GM18867 (cell line): ENCODE measurements at regions not wholly inside any gene's neighbourhood (a gene's known extent, or its start where the extent isn't known, plus 50 kb on each side); places are given as distances from the start of the nearest gene placed in this dataset.
A peak's percentile ranks its signal among the peaks of the same experiment; 100 is the strongest.
"Not testable (repeated sequence)": the region's sequence is repeated elsewhere in the genome, so short reads cannot be mapped to it uniquely, and the experiment has no call there.

ENCODE experiments used
- ATAC-seq: cut with Tn5 transposase; IDR thresholded peaks from one replicate; pipeline ENCODE4 v1.9.1; 2021; ENCODE audit warnings: mild to moderate bottlenecking, moderate library complexity; ENCODE audit not compliant: unreplicated experiment

GRCh38 chr7:76735668-76736067 lies 108.6 kb upstream of the POMZP3 start:
- ATAC-seq, result peak; percentile 92

DNA sequence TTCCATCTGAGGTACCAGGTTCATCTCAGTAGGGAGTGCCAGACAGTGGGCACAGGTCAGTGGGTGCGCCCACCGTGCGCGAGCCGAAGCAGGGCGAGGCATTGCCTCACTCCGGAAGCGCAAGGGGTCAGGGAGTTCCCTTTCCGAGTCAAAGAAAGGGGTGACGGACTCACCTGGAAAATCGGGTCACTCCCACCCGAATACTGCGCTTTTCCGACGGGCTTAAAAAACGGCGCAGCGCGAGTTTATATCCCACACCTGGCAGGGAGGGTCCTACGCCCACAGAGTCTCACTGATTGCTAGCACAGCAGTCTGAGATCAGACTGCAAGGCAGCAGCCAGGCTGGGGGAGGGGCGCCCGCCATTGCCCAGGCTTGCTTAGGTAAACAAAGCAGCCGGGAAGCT lies 101.5 kb upstream of the POMZP3 start:
- not testable (repeated sequence) for ATAC-seq

- not testable (repeated sequence) for ATAC-seq
These were observed 96.8 kb upstream of the POMZP3 start for GRCh38 chr7:76723928-76724327.

- not testable (repeated sequence) for ATAC-seq
These were observed 89.5 kb upstream of the POMZP3 start for GRCh38 chr7:76716551-76716950.

DNA sequence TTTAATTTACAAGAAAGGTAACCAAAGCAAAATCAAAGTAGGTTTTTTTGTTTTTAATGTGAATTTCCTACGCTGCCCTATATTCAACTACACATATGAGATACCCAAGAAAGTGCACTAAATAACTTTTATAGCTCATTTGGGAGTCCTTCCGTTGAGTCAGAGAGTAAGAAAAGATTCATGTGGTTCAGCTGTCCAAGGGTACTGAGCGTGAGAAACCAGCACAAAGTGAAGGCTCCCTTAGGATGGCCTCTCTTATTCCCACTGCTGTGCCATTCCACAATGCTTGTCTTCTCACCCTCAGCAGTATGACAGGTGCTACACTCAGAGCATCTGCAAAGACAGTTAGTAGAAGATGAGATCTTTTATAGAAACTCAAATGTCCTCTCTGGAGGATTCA lies 85.8 kb upstream of the POMZP3 start:
- ATAC-seq, result not testable (repeated sequence)

DNA sequence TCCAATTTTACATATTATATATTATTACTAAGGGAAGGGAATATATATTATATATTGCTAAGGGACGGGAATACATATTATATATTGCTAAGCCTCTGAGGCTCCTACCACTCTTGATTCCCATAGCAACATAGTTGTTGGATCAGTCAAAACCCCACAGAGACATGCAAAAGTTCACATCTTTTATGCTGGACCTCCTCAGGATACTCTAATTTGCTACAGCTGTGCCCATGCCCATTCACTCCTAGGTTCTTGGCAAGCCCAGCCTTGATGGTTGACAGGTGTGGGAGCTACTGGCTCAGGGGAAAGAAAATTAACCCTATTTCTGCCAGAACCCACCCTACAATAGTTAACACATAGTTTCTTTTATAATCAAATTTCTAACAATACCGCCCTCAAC lies 84.6 kb upstream of the POMZP3 start:
- not testable (repeated sequence) for ATAC-seq

GRCh38 chr7:76709703-76710102 lies 82.6 kb upstream of the POMZP3 start:
- not testable (repeated sequence) for ATAC-seq

DNA sequence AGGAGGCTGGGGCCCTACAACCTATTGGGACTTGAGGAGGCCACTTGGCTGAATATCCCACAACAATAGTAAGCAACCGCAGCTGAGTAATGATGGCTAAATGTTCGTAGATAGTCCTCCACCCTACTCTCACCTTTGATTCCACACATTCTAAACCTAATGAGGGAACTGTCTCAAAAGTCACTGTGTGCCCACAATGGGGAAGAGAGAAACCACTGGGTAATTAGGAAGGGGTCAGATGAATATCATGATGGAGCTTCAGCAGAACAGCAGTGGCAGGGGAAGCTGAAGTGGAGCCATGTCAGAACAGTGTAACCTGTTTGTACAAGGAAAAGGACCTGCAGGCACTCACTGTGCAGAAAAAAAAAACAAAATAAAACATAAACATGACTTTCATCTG lies 81.4 kb upstream of the POMZP3 start:
- ATAC-seq, result not testable (repeated sequence)

GRCh38 chr7:76703815-76704214 lies 76.7 kb upstream of the POMZP3 start:
- not testable (repeated sequence) for ATAC-seq

GRCh38 chr7:76686277-76686676 lies 59.2 kb upstream of the POMZP3 start:
- ATAC-seq, result not testable (repeated sequence)

GRCh38 chr7:76684737-76685136 lies 57.7 kb upstream of the POMZP3 start:
- ATAC-seq, result not testable (repeated sequence)

DNA sequence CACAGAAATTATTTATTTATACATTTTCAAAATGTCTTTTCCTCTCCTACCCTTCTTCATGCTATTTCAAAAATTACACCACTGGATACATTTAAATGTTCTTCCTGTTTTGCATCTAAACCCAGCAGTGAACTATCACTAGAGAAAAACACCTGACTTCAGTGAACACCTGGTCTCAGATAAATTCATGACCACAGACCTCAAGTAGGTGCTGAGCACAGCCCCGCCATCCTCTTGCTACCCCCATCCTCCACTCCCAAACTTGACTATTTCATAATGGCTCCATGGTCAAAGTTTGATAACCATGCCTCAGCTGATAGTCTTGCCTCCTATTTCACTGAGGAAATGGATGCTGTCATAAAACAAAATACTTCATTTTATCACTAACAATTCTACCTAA lies 56.6 kb upstream of the POMZP3 start:
- not testable (repeated sequence) for ATAC-seq

DNA sequence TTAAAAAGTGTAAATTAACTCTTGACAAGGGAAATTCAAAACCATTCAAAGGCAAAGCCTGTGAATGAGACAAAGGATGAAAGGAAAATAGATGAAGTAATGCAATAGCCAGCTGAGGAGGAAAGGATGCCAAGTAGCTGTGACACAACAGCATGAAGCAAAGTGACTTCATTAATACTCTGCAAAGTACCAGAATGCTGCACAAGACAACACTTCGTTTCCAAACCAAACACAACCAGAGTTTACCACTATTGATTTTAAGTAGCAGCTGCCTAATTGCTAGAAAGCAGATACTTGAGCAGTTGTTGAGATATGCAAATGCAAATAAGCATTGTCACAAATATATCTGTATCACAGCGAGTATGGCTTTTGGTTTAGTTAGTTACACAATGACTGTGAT lies 54.7 kb upstream of the POMZP3 start:
- ATAC-seq, result not testable (repeated sequence)

- not testable (repeated sequence) for ATAC-seq
These were observed 52.1 kb upstream of the POMZP3 start for GRCh38 chr7:76679174-76679573.

GRCh38 chr7:76678500-76678899 lies 51.4 kb upstream of the POMZP3 start:
- not testable (repeated sequence) for ATAC-seq

GRCh38 chr7:76676890-76677289 lies 49.8 kb upstream of the POMZP3 start:
- not testable (repeated sequence) for ATAC-seq
